ENCODE measurements at regions not wholly inside any gene's neighbourhood (a gene's known extent, or its start where the extent isn't known, plus 50 kb on each side); places are given as distances from the start of the nearest gene placed in this dataset.

DNA sequence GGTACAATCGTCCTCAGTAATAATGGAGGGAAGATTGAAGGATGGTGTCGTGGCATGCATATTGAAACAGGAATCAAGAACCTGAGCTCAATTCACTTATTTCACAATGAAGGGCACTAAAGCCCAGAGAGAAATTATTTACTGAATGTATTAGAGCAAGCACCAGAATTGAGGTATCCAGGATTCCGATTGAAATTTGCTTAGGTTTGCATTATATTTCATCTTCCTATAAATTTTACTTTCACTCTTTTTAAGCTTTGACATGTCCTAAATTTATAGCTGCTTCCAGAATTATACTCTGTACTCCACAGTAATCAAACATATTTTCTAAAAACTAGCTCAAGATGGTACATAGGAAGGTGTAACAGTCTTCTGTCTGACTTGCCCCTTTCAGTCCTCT, 454.9 kb upstream of the HTR2A start:
- TF ChIP-seq EZH2 (IDR thresholded peaks at IDR 0.05; ENCODE audit: borderline replicate concordance, low read depth, low read length, severe bottlenecking) (no peak), POLR2A (IDR thresholded peaks at IDR 0.05; ENCODE audit: low read depth, low read length) (no peak), POLR2AphosphoS5 (IDR thresholded peaks at IDR 0.05; ENCODE audit: insufficient read depth, low read depth, low read length) (no peak)
- TF ChIP-seq, protein P1, sequence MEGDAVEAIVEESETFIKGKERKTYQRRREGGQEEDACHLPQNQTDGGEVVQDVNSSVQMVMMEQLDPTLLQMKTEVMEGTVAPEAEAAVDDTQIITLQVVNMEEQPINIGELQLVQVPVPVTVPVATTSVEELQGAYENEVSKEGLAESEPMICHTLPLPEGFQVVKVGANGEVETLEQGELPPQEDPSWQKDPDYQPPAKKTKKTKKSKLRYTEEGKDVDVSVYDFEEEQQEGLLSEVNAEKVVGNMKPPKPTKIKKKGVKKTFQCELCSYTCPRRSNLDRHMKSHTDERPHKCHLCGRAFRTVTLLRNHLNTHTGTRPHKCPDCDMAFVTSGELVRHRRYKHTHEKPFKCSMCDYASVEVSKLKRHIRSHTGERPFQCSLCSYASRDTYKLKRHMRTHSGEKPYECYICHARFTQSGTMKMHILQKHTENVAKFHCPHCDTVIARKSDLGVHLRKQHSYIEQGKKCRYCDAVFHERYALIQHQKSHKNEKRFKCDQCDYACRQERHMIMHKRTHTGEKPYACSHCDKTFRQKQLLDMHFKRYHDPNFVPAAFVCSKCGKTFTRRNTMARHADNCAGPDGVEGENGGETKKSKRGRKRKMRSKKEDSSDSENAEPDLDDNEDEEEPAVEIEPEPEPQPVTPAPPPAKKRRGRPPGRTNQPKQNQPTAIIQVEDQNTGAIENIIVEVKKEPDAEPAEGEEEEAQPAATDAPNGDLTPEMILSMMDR (IDR thresholded peaks at IDR 0.05; ENCODE audit: extremely low read depth in 1 of 2, insufficient read depth in 1 of 2, low read depth in 1 of 2, low read length in 2 of 2), result no peak
